OCI-LY3 (cell line): ENCODE measurements at regions not wholly inside any gene's neighbourhood (a gene's known extent, or its start where the extent isn't known, plus 50 kb on each side); places are given as distances from the start of the nearest gene placed in this dataset.

Experiments
- H2AFZ ChIP-seq: fragments of 200-600, 300-600 bp; shearing (Covaris generic); 2 replicates; pipeline ENCODE4 v1.6.0; 2014; ENCODE audit warnings: antibody characterized with exemption, low read depth, low read length
- H3K27ac ChIP-seq: fragments of 200-600, 300-600 bp; sonication (generic); 2 replicates; pipeline ENCODE4 v1.5.1; 2014; ENCODE audit warnings: mild to moderate bottlenecking, low read length, moderate library complexity, mixed read lengths
- H3K27me3 ChIP-seq: fragments of 200-600, 300-600 bp; sonication (generic); 2 replicates; pipeline ENCODE4 v1.6.1; 2014; ENCODE audit warnings: low read depth, low read length, mixed read lengths
- H3K36me3 ChIP-seq: fragments of 200-600, 300-600 bp; sonication (generic); replicated peaks from 2 replicates; pipeline ENCODE3; 2014; ENCODE audit warnings: low read depth, low read length, mixed read lengths
- H3K4me1 ChIP-seq: fragments of 300-600, 200-600 bp; sonication (generic); 2 replicates; pipeline ENCODE4 v1.6.1; 2014; ENCODE audit warnings: low read length, mixed read lengths
- H3K4me2 ChIP-seq: fragments of 200-600, 300-600 bp; sonication (generic); 2 replicates; pipeline ENCODE4 v1.6.1; 2014; ENCODE audit warnings: low read length, mixed read lengths
- H3K4me3 ChIP-seq: fragments of 300-600, 200-600 bp; sonication (generic); 2 replicates; pipeline ENCODE4 v1.5.1; 2014; ENCODE audit warnings: antibody characterized with exemption, mild to moderate bottlenecking, low read length, moderate library complexity
- H3K79me2 ChIP-seq: fragments of 300-600, 200-600 bp; shearing (Covaris generic); 2 replicates; pipeline ENCODE4 v1.6.1; 2014; ENCODE audit warnings: mild to moderate bottlenecking, low read length, mixed read lengths
- H3K9ac ChIP-seq: fragments of 300-600, 200-600 bp; shearing (Covaris generic); 2 replicates; pipeline ENCODE4 v1.6.0; 2014; ENCODE audit warnings: mild to moderate bottlenecking, low read length, moderate library complexity
- H3K9me3 ChIP-seq: fragments of 200-600, 300-600 bp; shearing (Covaris generic); 2 replicates; pipeline ENCODE4 v1.6.1; 2014; ENCODE audit warnings: low read length, mixed read lengths; ENCODE audit not compliant: insufficient read depth
- H4K20me1 ChIP-seq: fragments of 200-600, 300-600 bp; sonication (generic); 2 replicates; pipeline ENCODE4 v1.6.1; 2016; ENCODE audit warnings: low read length, mixed read lengths; ENCODE audit not compliant: insufficient read depth
- EZH2phosphoT487 ChIP-seq: fragments of 200-600 bp; shearing (Covaris generic); IDR thresholded peaks from 2 replicates; pipeline ENCODE4 v1.6.1; 2018; ENCODE audit warnings: antibody characterized with exemption, mixed run types, low read depth
- TF ChIP-seq, protein P1 (sequence below): fragments of 200-600, 300-600 bp; sonication (generic); IDR thresholded peaks from 2 replicates; pipeline ENCODE4 v1.5.1; 2014; ENCODE audit warnings: antibody characterized with exemption, low read length, low read depth

DNA sequence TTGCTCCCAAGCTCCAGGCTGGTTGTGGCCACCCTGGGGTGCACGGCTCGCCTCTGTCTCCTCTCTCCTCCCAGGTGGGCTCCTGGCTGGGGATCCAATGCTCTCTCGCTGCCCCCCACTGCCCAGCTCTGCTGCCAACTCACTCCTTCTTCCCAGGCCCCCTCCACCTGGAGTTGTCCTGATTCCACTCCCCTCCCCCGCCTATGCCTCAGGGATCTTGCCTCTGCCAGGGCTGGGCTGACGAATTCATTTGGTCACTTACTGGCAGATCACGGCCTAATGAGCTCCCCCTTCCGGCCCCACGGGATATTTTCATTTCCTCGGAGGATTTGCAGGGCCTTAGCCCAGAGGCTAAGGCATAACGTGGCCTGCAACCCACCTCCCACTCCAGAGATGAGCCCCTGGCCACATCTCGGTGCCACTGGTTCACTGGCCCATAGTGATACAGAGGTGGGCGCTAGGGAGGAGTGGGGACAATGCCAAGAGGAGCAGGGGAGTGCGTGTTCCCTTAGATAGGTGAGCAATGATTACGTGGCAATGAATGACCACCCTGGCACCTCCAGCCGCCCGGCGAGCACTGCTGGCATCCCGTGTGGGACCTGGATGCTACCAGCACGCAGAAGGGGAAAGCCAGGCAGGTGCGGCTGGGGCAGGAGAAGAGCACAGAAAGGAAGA lies 344.6 kb upstream of the SHH start:
- H3K9ac ChIP-seq = no peak overlapping the region
- TF ChIP-seq, protein P1, sequence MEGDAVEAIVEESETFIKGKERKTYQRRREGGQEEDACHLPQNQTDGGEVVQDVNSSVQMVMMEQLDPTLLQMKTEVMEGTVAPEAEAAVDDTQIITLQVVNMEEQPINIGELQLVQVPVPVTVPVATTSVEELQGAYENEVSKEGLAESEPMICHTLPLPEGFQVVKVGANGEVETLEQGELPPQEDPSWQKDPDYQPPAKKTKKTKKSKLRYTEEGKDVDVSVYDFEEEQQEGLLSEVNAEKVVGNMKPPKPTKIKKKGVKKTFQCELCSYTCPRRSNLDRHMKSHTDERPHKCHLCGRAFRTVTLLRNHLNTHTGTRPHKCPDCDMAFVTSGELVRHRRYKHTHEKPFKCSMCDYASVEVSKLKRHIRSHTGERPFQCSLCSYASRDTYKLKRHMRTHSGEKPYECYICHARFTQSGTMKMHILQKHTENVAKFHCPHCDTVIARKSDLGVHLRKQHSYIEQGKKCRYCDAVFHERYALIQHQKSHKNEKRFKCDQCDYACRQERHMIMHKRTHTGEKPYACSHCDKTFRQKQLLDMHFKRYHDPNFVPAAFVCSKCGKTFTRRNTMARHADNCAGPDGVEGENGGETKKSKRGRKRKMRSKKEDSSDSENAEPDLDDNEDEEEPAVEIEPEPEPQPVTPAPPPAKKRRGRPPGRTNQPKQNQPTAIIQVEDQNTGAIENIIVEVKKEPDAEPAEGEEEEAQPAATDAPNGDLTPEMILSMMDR = peak; percentile 18
- no peak for TF ChIP-seq EZH2phosphoT487
- no peaks in the 10 kb centered on the region for H3K4me1 ChIP-seq
- no peaks in the 10 kb centered on the region for H3K79me2 ChIP-seq
- no peaks in the 10 kb centered on the region for H3K27me3 ChIP-seq
- H4K20me1 ChIP-seq = no peaks in the 10 kb centered on the region
- no peak overlapping the region for H2AFZ ChIP-seq
- H3K4me3 ChIP-seq = no peak overlapping the region
- H3K27ac ChIP-seq = no peak overlapping the region
- no peaks in the 10 kb centered on the region for H3K36me3 ChIP-seq
- no peaks in the 10 kb centered on the region for H3K9me3 ChIP-seq
- no peak overlapping the region for H3K4me2 ChIP-seq

DNA sequence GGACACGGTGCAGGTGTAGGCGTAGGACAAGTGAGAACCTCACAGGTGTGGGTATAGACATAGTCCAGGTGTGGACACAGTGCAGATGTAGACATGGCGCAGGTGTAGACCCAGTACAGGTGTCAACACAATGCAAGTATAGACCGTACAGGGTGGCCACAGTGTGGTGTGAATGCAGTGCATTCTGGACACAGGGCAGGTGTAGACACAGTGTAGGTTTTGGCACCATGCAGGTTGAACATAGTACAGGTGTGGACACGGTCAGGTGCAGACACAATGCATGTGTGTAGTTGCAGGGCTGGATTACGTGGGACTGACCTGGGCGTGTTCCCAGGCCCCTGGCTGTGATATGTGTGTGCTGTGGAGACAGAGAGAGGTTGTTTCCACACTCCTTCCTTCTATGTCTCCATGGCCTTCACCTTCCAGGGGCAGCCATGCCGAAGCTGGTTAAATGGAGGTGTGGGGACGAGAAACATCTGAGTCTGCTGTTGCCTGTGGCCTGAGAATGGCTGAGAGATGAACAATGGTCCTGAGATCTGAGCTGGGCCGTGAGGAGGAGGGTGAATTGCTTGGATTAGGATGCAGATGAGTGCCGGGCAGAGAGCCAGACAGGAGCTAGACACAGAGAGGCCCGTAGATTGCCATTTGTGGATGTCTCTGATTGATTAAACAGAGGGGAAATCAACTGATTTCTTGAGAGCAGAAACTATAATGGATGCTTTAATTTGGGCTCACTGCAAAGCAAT lies 343.9 kb upstream of the SHH start:
- no peak overlapping the region for H2AFZ ChIP-seq

DNA sequence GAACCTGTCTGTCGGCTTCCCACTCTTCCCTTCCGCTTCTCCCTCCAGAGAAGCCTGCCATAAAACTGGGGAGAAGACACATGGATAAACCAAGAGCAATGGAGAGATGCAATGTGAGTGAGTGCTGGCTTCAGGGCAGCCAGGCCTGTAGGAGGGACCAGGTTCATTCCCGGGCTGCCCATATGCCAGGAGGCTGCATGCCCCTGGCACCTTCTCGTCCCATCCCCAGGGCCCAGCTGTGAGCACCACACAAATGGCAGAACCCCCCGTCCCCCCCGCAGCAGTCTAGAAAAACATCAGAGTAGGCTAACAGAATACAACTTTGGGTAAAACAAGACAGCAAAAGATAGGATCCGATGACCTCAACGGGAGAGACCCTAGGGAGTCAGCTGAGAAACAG lies 341.3 kb upstream of the SHH start:
- Histone ChIP-seq H3K27me3 (no peaks in the 10 kb centered on the region), H2AFZ (no peak overlapping the region)

More for the DNA sequence above, 343.9 kb upstream of the SHH start:
- Histone ChIP-seq H3K4me1 (no peaks in the 10 kb centered on the region), H3K4me3 (no peak overlapping the region), H3K36me3 (no peaks in the 10 kb centered on the region), H3K9ac (no peak overlapping the region), H3K4me2 (no peak overlapping the region), H3K27me3 (no peaks in the 10 kb centered on the region), H3K9me3 (no peaks in the 10 kb centered on the region), H3K27ac (no peak overlapping the region), H3K79me2 (no peaks in the 10 kb centered on the region), H4K20me1 (no peaks in the 10 kb centered on the region)
- TF ChIP-seq EZH2phosphoT487 = no peak
- TF ChIP-seq, protein P1 = no peak

DNA sequence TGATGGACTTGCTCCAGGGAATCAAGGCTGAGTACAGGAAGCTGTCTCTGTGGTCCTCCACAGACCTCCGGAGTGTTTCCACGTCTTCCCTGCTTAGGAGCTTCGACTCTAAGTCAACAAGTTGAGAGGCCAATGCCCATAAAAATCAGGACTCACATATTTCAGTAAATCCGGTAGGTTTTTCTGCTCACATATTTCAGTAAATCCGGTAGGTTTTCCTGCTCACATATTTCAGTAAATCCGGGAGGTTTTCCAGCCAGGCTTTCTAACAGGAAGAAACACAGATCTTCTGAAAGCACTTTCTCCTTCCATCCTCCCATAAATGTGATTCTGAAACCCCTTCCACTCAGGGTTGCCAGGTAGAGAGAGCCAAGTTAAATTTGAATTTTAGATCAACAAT lies 340.1 kb upstream of the SHH start:
- TF ChIP-seq, protein P1 = no peak
- TF ChIP-seq EZH2phosphoT487 = no peak
- no peak overlapping the region for H3K27ac ChIP-seq
- no peak overlapping the region for H2AFZ ChIP-seq
- no peaks in the 10 kb centered on the region for H3K4me1 ChIP-seq
- H3K4me3 ChIP-seq = no peak overlapping the region
- H3K9ac ChIP-seq = no peak overlapping the region
- no peak overlapping the region for H3K4me2 ChIP-seq
- H3K36me3 ChIP-seq = no peaks in the 10 kb centered on the region
- H4K20me1 ChIP-seq = no peaks in the 10 kb centered on the region
- H3K27me3 ChIP-seq = no peaks in the 10 kb centered on the region
- H3K9me3 ChIP-seq = no peaks in the 10 kb centered on the region
- H3K79me2 ChIP-seq = no peaks in the 10 kb centered on the region

More for the DNA sequence above, 341.3 kb upstream of the SHH start:
- Histone ChIP-seq H3K9me3 (no peaks in the 10 kb centered on the region), H4K20me1 (no peaks in the 10 kb centered on the region), H3K4me2 (no peak overlapping the region), H3K27ac (no peak overlapping the region), H3K4me1 (no peaks in the 10 kb centered on the region), H3K9ac (no peak overlapping the region), H3K36me3 (no peaks in the 10 kb centered on the region), H3K4me3 (no peak overlapping the region), H3K79me2 (no peaks in the 10 kb centered on the region)
- TF ChIP-seq EZH2phosphoT487 = no peak
- TF ChIP-seq, protein P1 = no peak
